Suprapubic skin (tissue), 4 donors: ENCODE measurements at regions not wholly inside any gene's neighbourhood (a gene's known extent, or its start where the extent isn't known, plus 50 kb on each side); places are given as distances from the start of the nearest gene placed in this dataset.

Source experiments
- DNase-seq, 2 donors: peaks; one replicate each; pipeline ENCODE4 v3.0.0-alpha.2; 2019; ENCODE audit warnings: low spot score in 2 of 2
- H3K27ac ChIP-seq: fragments of 200-600 bp; sonication (generic); one replicate; pipeline ENCODE4 v1.5.1; 2019
- H3K27me3 ChIP-seq: fragments of 200-600 bp; sonication (generic); one replicate; pipeline ENCODE4 v1.5.1; 2019
- H3K36me3 ChIP-seq: fragments of 200-600 bp; sonication (generic); one replicate; pipeline ENCODE4 v1.5.1; 2019
- H3K4me1 ChIP-seq: fragments of 200-600 bp; sonication (generic); one replicate; pipeline ENCODE4 v1.5.1; 2019
- H3K4me3 ChIP-seq: fragments of 200-600 bp; sonication (generic); one replicate; pipeline ENCODE4 v1.5.1; 2019; ENCODE audit warnings: mild to moderate bottlenecking
- H3K9me3 ChIP-seq: fragments of 200-600 bp; sonication (generic); one replicate; pipeline ENCODE4 v1.5.1; 2019
- CTCF ChIP-seq, 2 donors: fragments of 200-600 bp in 1 of 2; fragments of 450-650 bp in 1 of 2; sonication (generic) in 1 of 2; IDR thresholded peaks; one replicate each; pipeline ENCODE4 v1.5.1; 2016 to 2019; ENCODE audit warnings: antibody characterized with exemption in 2 of 2, mild to moderate bottlenecking in 1 of 2, moderate library complexity in 1 of 2
- EP300 ChIP-seq: sonication (generic); formaldehyde crosslinking; IDR thresholded peaks from one replicate; pipeline ENCODE4 v1.6.1; 2017; ENCODE audit warnings: antibody characterized with exemption
- POLR2A ChIP-seq, 2 donors: fragments of 450-650 bp; IDR thresholded peaks; one replicate each; pipeline ENCODE4 v1.6.1; 2017; ENCODE audit warnings: antibody characterized with exemption in 2 of 2, mild to moderate bottlenecking in 2 of 2, moderate library complexity in 2 of 2
- POLR2AphosphoS5 ChIP-seq, 3 donors: sonication (generic); formaldehyde crosslinking; IDR thresholded peaks; one replicate each; pipeline ENCODE4 v1.6.1; 2017; ENCODE audit warnings: antibody characterized with exemption in 3 of 3
- WGBS: methylation state at CpG from one replicate; pipeline ENCODE4 v1.1.5; 2018; 5-methylcytosine and 5-hydroxymethylcytosine counted together

GRCh38 chr2:177010861-177011260 is 201.7 kb upstream of the HNRNPA3 start:
- DNase-seq: no peak
- H3K9me3 ChIP-seq: no peaks in the 10 kb centered on the region
- no peaks in the 10 kb centered on the region for H3K4me1 ChIP-seq
- WGBS: 24% methylated on average over 1 of the region's 1 CpG
- H3K27ac ChIP-seq: no peak overlapping the region
- no peaks in the 10 kb centered on the region for H3K36me3 ChIP-seq
- TF ChIP-seq POLR2AphosphoS5 (IDR thresholded peaks at IDR 0.05) (no peak), CTCF (IDR thresholded peaks at IDR 0.05) (no peak), POLR2A (IDR thresholded peaks at IDR 0.05) (no peak), EP300 (no peak)
- H3K4me3 ChIP-seq: no peak overlapping the region
- H3K27me3 ChIP-seq: no peaks in the 10 kb centered on the region

GRCh38 chr2:177014946-177015345 is 197.6 kb upstream of the HNRNPA3 start:
- H3K27me3 ChIP-seq: no peaks in the 10 kb centered on the region
- TF ChIP-seq POLR2A (IDR thresholded peaks at IDR 0.05) (no peak), CTCF (IDR thresholded peaks at IDR 0.05) (no peak), POLR2AphosphoS5 (IDR thresholded peaks at IDR 0.05) (no peak), EP300 (no peak)
- H3K4me1 ChIP-seq: no peaks in the 10 kb centered on the region
- no peaks in the 10 kb centered on the region for H3K9me3 ChIP-seq
- H3K36me3 ChIP-seq: no peaks in the 10 kb centered on the region
- DNase-seq: no peak
- no peak overlapping the region for H3K4me3 ChIP-seq
- no peak overlapping the region for H3K27ac ChIP-seq

- Histone ChIP-seq H3K27ac (no peak overlapping the region), H3K4me3 (no peak overlapping the region), H3K4me1 (no peaks in the 10 kb centered on the region), H3K36me3 (no peaks in the 10 kb centered on the region), H3K9me3 (no peaks in the 10 kb centered on the region), H3K27me3 (no peaks in the 10 kb centered on the region)
- WGBS: 89% methylated on average over 4 of the region's 4 CpGs
- DNase-seq: no peak
- TF ChIP-seq CTCF (IDR thresholded peaks at IDR 0.05): no peak
- no peak for TF ChIP-seq EP300
- no peak for TF ChIP-seq POLR2A (IDR thresholded peaks at IDR 0.05)
- TF ChIP-seq POLR2AphosphoS5 (IDR thresholded peaks at IDR 0.05): no peak
These were observed 197.2 kb upstream of the HNRNPA3 start for GRCh38 chr2:177015356-177015923.

- no peak overlapping the region for H3K27ac ChIP-seq
- TF ChIP-seq CTCF (IDR thresholded peaks at IDR 0.05) (no peak), POLR2A (IDR thresholded peaks at IDR 0.05) (no peak), POLR2AphosphoS5 (IDR thresholded peaks at IDR 0.05) (no peak), EP300 (no peak)
- no peak for DNase-seq
- H3K27me3 ChIP-seq: no peaks in the 10 kb centered on the region
- 85% methylated on average over 5 of the region's 5 CpGs for WGBS
- H3K4me1 ChIP-seq: no peaks in the 10 kb centered on the region
- no peaks in the 10 kb centered on the region for H3K9me3 ChIP-seq
- no peaks in the 10 kb centered on the region for H3K36me3 ChIP-seq
- no peak overlapping the region for H3K4me3 ChIP-seq
These were observed 192.0 kb upstream of the HNRNPA3 start for GRCh38 chr2:177020524-177021119.

- WGBS: 79% methylated on average over 7 of the region's 7 CpGs
- Histone ChIP-seq H3K27me3 (no peaks in the 10 kb centered on the region), H3K4me1 (no peaks in the 10 kb centered on the region), H3K36me3 (no peaks in the 10 kb centered on the region), H3K27ac (no peak overlapping the region), H3K9me3 (no peaks in the 10 kb centered on the region), H3K4me3 (no peak overlapping the region)
- TF ChIP-seq POLR2AphosphoS5 (IDR thresholded peaks at IDR 0.05): no peak
- no peak for TF ChIP-seq POLR2A (IDR thresholded peaks at IDR 0.05)
- no peak for TF ChIP-seq EP300
- TF ChIP-seq CTCF (IDR thresholded peaks at IDR 0.05): no peak
- DNase-seq: no peak
These were observed 190.8 kb upstream of the HNRNPA3 start for GRCh38 chr2:177021706-177022343.
